ENCODE measurements at regions not wholly inside any gene's neighbourhood (a gene's known extent, or its start where the extent isn't known, plus 50 kb on each side); places are given as distances from the start of the nearest gene placed in this dataset.

DNA sequence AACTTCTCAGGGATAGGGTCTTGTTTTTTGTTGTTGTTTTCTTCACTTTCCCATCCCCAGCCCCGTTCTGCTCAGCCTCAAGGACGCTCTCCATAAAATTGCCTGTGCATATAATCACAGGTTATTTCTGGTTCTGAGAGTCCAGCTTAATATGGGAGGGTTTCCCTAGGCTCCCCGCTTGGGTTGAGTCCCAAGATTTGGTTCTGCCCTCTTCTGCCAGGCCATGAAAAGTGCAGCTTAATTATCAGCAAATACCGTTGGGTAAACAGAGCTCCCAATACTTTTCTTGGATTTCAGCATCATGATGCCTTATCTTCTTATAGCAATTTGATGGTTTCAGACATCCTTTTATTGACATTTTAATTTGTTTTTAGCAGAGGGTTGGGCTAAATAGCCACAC lies 75.6 kb downstream of the GRIN2B start:
- CTCF ChIA-PET: no interaction called here
- no peak for TF ChIP-seq USF2 (IDR thresholded peaks at IDR 0.05; ENCODE audit: borderline replicate concordance, low read depth, low read length)
- no peak for TF ChIP-seq REST (IDR thresholded peaks at IDR 0.05; ENCODE audit: low read depth, low read length)
- no peak for TF ChIP-seq NRF1 (IDR thresholded peaks at IDR 0.05; ENCODE audit: low read depth, low read length)
- TF ChIP-seq FOSL2 (IDR thresholded peaks at IDR 0.05; ENCODE audit: borderline replicate concordance, low read depth): no peak
- no peak for TF ChIP-seq YY1 (IDR thresholded peaks at IDR 0.05; ENCODE audit: low read depth)
- TF ChIP-seq TAF1 (IDR thresholded peaks at IDR 0.05; ENCODE audit: borderline replicate concordance, low read depth, low read length): no peak
- no peak for TF ChIP-seq RCOR1 (IDR thresholded peaks at IDR 0.05; ENCODE audit: low read length)
- no peak for TF ChIP-seq MXI1 (IDR thresholded peaks at IDR 0.05; ENCODE audit: low read depth, low read length)
- TF ChIP-seq, protein P1, sequence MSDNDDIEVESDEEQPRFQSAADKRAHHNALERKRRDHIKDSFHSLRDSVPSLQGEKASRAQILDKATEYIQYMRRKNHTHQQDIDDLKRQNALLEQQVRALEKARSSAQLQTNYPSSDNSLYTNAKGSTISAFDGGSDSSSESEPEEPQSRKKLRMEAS (IDR thresholded peaks at IDR 0.05; ENCODE audit: low read depth): no peak
- TF ChIP-seq EZH2phosphoT487 (IDR thresholded peaks at IDR 0.05; ENCODE audit: borderline replicate concordance, low read depth): no peak
- no peak for TF ChIP-seq GABPA (IDR thresholded peaks at IDR 0.05; ENCODE audit: low read depth)
- TF ChIP-seq SMC3 (IDR thresholded peaks at IDR 0.05; ENCODE audit: low read depth, low read length): no peak
- no peak for TF ChIP-seq JUND (IDR thresholded peaks at IDR 0.05)
- TF ChIP-seq ELF1 (IDR thresholded peaks at IDR 0.05): no peak
- TF ChIP-seq CHD2 (IDR thresholded peaks at IDR 0.05; ENCODE audit: low read length, partially characterized antibody): no peak
- TF ChIP-seq MEF2A (IDR thresholded peaks at IDR 0.05; ENCODE audit: borderline replicate concordance, low read depth): no peak
- TF ChIP-seq GATA2 (CRISPR knock-in tag; IDR thresholded peaks at IDR 0.05): no peak
- TF ChIP-seq RXRA (IDR thresholded peaks at IDR 0.05; ENCODE audit: borderline replicate concordance, low read depth): no peak
- TF ChIP-seq TCF12 (IDR thresholded peaks at IDR 0.05): no peak
- POLR2A ChIA-PET: no interaction called here
- Histone ChIP-seq H2AFZ (ENCODE audit: low read depth) (no peak overlapping the region), H4K20me1 (ENCODE audit: insufficient read depth) (no peaks in the 10 kb centered on the region), H3K4me1 (ENCODE audit: control insufficient read depth in 1 of 2, insufficient read depth in 2 of 2, low read depth in 1 of 2, low read length in 1 of 2) (no peaks in the 10 kb centered on the region), H3K9me3 (peaks cover 4% of the 10 kb centered on the region; the same call in 1 of the 2 replicates), H3K9me2 (no peaks in the 10 kb centered on the region), H3K36me3 (replicated peaks in 1 of 2; ENCODE audit: control insufficient read depth in 1 of 2, insufficient read depth in 2 of 2, low read length in 1 of 2) (no peaks in the 10 kb centered on the region), H3K4me2 (no peak overlapping the region), H3K9ac (no peak overlapping the region), H3K27ac (ENCODE audit: low read depth in 2 of 2, low read length in 1 of 2) (no peak overlapping the region), H3K79me2 (ENCODE audit: insufficient read depth) (no peaks in the 10 kb centered on the region), H3K4me3 (ENCODE audit: low read depth in 2 of 2, low read length in 1 of 2) (no peak overlapping the region), H3F3A (replicated peaks; ENCODE audit: insufficient read depth) (no peaks in the 10 kb centered on the region), H3K27me3 (ENCODE audit: insufficient read depth) (no peaks in the 10 kb centered on the region)
- WGBS (ENCODE audit: low lambda C conversion rate): 11% methylated on average over 4 of the region's 4 CpGs
- no peak for DNase-seq

Data from SK-N-SH (cell line).